Endothelial cell of umbilical vein (primary cell): ENCODE measurements at regions not wholly inside any gene's neighbourhood (a gene's known extent, or its start where the extent isn't known, plus 50 kb on each side); places are given as distances from the start of the nearest gene placed in this dataset.

Experiments
- BruUV-seq: library from RNA; stranded (reverse); fragments of 400-500 nt; replicated peaks from 2 replicates; lab custom pipeline; 2021; lab: Mats Ljungman, UMichigan
- CTCF ChIA-PET: fragments of 300-600, 350-600 bp; sonication (Branson Sonifier 250); formaldehyde crosslinking; loops from one replicate; lab custom pipeline; 2021; ENCODE audit warnings: antibody characterized with exemption, inconsistent platforms; lab: Charles Lee
- POLR2A ChIA-PET: fragments of 300-600, 350-600 bp; sonication (Branson Sonifier 250); formaldehyde crosslinking; loops from one replicate; lab custom pipeline; 2021; ENCODE audit warnings: antibody characterized with exemption, inconsistent platforms; lab: Charles Lee
- DNase-seq: peaks from one replicate; pipeline ENCODE4 v3.0.0-alpha.2; 2011; ENCODE audit warnings: low read depth, low spot score
- FAIRE-seq: peaks from 2 replicates; lab custom pipeline; 2011; peaks lifted over from hg19 to GRCh38; lab: Jason Lieb, UNC
- H2AFZ ChIP-seq: 2 replicates; pipeline ENCODE4 v1.6.0; 2012; ENCODE audit warnings: low read depth, low read length, control low read depth, inconsistent platforms
- H3K27ac ChIP-seq: 2 replicates; pipeline ENCODE4 v1.5.1; 2011; ENCODE audit warnings: low read depth, mild to moderate bottlenecking, control low read depth, low read length, moderate library complexity; ENCODE audit not compliant: insufficient read depth
- H3K27me3 ChIP-seq, 2 experiments: 2 replicates each; pipeline versions ENCODE4 v1.6.0 to v1.6.1; 2011; ENCODE audit warnings: low read length in 2 of 2, mixed read lengths in 1 of 2; ENCODE audit not compliant: control insufficient read depth in 2 of 2, insufficient read depth in 2 of 2
- H3K36me3 ChIP-seq, 2 experiments: 2 replicates in 1 of 2; 3 replicates in 1 of 2; pipeline ENCODE4 v1.5.1; 2011; ENCODE audit warnings: low read length in 2 of 2, mild to moderate bottlenecking in 1 of 2, moderate library complexity in 1 of 2; ENCODE audit not compliant: control insufficient read depth in 2 of 2, insufficient read depth in 2 of 2; ENCODE audit errors: extremely low read depth in 1 of 2
- H3K4me1 ChIP-seq: 3 replicates; pipeline ENCODE4 v1.5.1; 2011; ENCODE audit warnings: mild to moderate bottlenecking, low read length; ENCODE audit not compliant: control insufficient read depth, insufficient read depth; ENCODE audit errors: extremely low read depth
- H3K4me2 ChIP-seq: 2 replicates; pipeline ENCODE4 v1.6.1; 2011; ENCODE audit warnings: low read length, control low read depth, mixed read lengths; ENCODE audit not compliant: insufficient read depth
- H3K4me3 ChIP-seq, 3 experiments: fragments of 200-600 bp in 1 of 3; sonication (generic), shearing (Covaris generic) in 1 of 3; replicated peaks in 1 of 3; 2 replicates each; pipeline ENCODE4 v1.5.1; 2011 to 2016; ENCODE audit warnings: control low read depth in 3 of 3, low read length in 3 of 3, mild to moderate bottlenecking in 2 of 3, inconsistent platforms in 1 of 3, low read depth in 1 of 3, moderate library complexity in 1 of 3; ENCODE audit not compliant: insufficient read depth in 1 of 3
- H3K79me2 ChIP-seq: 2 replicates; pipeline ENCODE4 v1.6.0; 2012; ENCODE audit warnings: low read length, inconsistent platforms; ENCODE audit not compliant: control insufficient read depth, insufficient read depth
- H3K9ac ChIP-seq: replicated peaks from 2 replicates; pipeline ENCODE3; 2011; ENCODE audit warnings: low read length, control low read depth; ENCODE audit not compliant: insufficient read depth; ENCODE audit errors: extremely low read depth
- H3K9me1 ChIP-seq: replicated peaks from 3 replicates; pipeline ENCODE4 v1.6.0; 2011; ENCODE audit warnings: mild to moderate bottlenecking, low read length; ENCODE audit not compliant: control insufficient read depth, insufficient read depth; ENCODE audit errors: extremely low read depth
- H3K9me3 ChIP-seq: replicated peaks from 2 replicates; pipeline ENCODE4 v1.5.1; 2012; ENCODE audit warnings: low read length, inconsistent platforms; ENCODE audit not compliant: control insufficient read depth, insufficient read depth
- H4K20me1 ChIP-seq: replicated peaks from 2 replicates; pipeline ENCODE3; 2011; ENCODE audit warnings: mild to moderate bottlenecking, low read length; ENCODE audit not compliant: control insufficient read depth, insufficient read depth; ENCODE audit errors: extremely low read depth
- CTCF ChIP-seq, 2 donors: IDR thresholded peaks; 1 replicate in 1 of 2; 2 replicates in 1 of 2; pipeline ENCODE4 v1.5.1; 2011; ENCODE audit warnings: low read length in 2 of 2, mild to moderate bottlenecking in 2 of 2, moderate library complexity in 2 of 2, control low read depth in 1 of 2, inconsistent platforms in 1 of 2, low read depth in 1 of 2; ENCODE audit not compliant: insufficient read depth in 1 of 2; ENCODE audit errors: extremely low read depth in 1 of 2
- EZH2 ChIP-seq: IDR thresholded peaks from 2 replicates; pipeline ENCODE4 v1.6.1; 2012; ENCODE audit warnings: borderline replicate concordance, low read depth, mild to moderate bottlenecking, moderate library complexity, low read length, inconsistent platforms; ENCODE audit not compliant: severe bottlenecking
- GATA2 ChIP-seq: IDR thresholded peaks from 2 replicates; pipeline ENCODE4 v1.7.0; 2011; ENCODE audit warnings: low read depth, mild to moderate bottlenecking, moderate library complexity, mixed read lengths, low read length; ENCODE audit not compliant: insufficient read length, insufficient read depth
- dilution Hi-C: fragments of 300-500 bp; cut with MboI; formaldehyde crosslinking; loops from one replicate; pipeline ENCODE4 v1.15.0; 2019; ENCODE audit warnings: low sequenced_read_pairs; ENCODE audit not compliant: extremely low pct_ligation_motif_present
- intact Hi-C: fragments of 100-400 bp; cut with micrococcal nuclease; formaldehyde crosslinking; loops from one replicate; pipeline ENCODE4 v1.10.0; 2022

GRCh38 chr7:16265863-16266458 lies 155.4 kb downstream of the CRPPA start:
- ChIA-PET POLR2A (no interaction called here), CTCF (interaction anchor here (1.3 kb wide), 1 partner anchor 8 kb away, joined by 3 read pairs; no protein-coding TSS in a partner anchor)
- no peak overlapping the region for H3K4me2 ChIP-seq
- no peak overlapping the region for H3K9ac ChIP-seq
- H3K79me2 ChIP-seq = no peaks in the 10 kb centered on the region
- H3K36me3 ChIP-seq = no peaks in the 10 kb centered on the region
- TF ChIP-seq CTCF (IDR thresholded peaks at IDR 0.05; ENCODE audit: extremely low read depth in 1 of 2, insufficient read depth in 1 of 2, low read depth in 1 of 2, low read length in 2 of 2) (no peak), EZH2 (no peak), GATA2 (no peak)
- H2AFZ ChIP-seq = no peak overlapping the region
- no peak overlapping the region for H3K4me3 ChIP-seq
- H3K27ac ChIP-seq = no peak overlapping the region
- BruUV-seq = no TSS peak
- no peaks in the 10 kb centered on the region for H3K4me1 ChIP-seq
- no peaks in the 10 kb centered on the region for H3K27me3 ChIP-seq
- DNase-seq = no peak
- FAIRE-seq = no peak
- intact Hi-C loops = no loop called here
- no peaks in the 10 kb centered on the region for H4K20me1 ChIP-seq
- dilution Hi-C loops = no loop called here
- no peaks in the 10 kb centered on the region for H3K9me3 ChIP-seq
- H3K9me1 ChIP-seq = no peaks in the 10 kb centered on the region
